Astrocyte of the cerebellum (primary cell): ENCODE measurements at regions not wholly inside any gene's neighbourhood (a gene's known extent, or its start where the extent isn't known, plus 50 kb on each side); places are given as distances from the start of the nearest gene placed in this dataset.

ENCODE experiments used
- DNase-seq: peaks from one replicate; pipeline ENCODE4 v3.0.0-alpha.2; 2011; ENCODE audit warnings: low read depth
- H3K4me3 ChIP-seq: 2 replicates; pipeline ENCODE4 v1.5.1; 2011; ENCODE audit warnings: mild to moderate bottlenecking, low read depth, low read length, moderate library complexity
- in situ Hi-C: cut with HindIII; loops from 2 replicates; pipeline ENCODE4 v1.10.0; 2017; ENCODE audit warnings: low sequenced_read_pairs
- TF ChIP-seq, protein P1 (sequence below): IDR thresholded peaks from 2 replicates; pipeline ENCODE4 v1.5.1; 2012; ENCODE audit warnings: low read length, low read depth, moderate library complexity, mild to moderate bottlenecking; ENCODE audit errors: missing control alignments

- DNase-seq: no peak
- no peak overlapping the region for H3K4me3 ChIP-seq
- TF ChIP-seq, protein P1, sequence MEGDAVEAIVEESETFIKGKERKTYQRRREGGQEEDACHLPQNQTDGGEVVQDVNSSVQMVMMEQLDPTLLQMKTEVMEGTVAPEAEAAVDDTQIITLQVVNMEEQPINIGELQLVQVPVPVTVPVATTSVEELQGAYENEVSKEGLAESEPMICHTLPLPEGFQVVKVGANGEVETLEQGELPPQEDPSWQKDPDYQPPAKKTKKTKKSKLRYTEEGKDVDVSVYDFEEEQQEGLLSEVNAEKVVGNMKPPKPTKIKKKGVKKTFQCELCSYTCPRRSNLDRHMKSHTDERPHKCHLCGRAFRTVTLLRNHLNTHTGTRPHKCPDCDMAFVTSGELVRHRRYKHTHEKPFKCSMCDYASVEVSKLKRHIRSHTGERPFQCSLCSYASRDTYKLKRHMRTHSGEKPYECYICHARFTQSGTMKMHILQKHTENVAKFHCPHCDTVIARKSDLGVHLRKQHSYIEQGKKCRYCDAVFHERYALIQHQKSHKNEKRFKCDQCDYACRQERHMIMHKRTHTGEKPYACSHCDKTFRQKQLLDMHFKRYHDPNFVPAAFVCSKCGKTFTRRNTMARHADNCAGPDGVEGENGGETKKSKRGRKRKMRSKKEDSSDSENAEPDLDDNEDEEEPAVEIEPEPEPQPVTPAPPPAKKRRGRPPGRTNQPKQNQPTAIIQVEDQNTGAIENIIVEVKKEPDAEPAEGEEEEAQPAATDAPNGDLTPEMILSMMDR: no peak
- in situ Hi-C loops: no loop called here
Measured at GRCh38 chr15:96126859-96127258, 203.6 kb upstream of the NR2F2 start.

GRCh38 chr15:96130734-96131133, 199.8 kb upstream of the NR2F2 start:
- H3K4me3 ChIP-seq: no peak overlapping the region
- TF ChIP-seq, protein P1: no peak
- in situ Hi-C loops: no loop called here
- no peak for DNase-seq

- in situ Hi-C loops: no loop called here
- TF ChIP-seq, protein P1: no peak
- DNase-seq: no peak
- no peak overlapping the region for H3K4me3 ChIP-seq
Measured at GRCh38 chr15:96132126-96132525, 198.4 kb upstream of the NR2F2 start.

DNA sequence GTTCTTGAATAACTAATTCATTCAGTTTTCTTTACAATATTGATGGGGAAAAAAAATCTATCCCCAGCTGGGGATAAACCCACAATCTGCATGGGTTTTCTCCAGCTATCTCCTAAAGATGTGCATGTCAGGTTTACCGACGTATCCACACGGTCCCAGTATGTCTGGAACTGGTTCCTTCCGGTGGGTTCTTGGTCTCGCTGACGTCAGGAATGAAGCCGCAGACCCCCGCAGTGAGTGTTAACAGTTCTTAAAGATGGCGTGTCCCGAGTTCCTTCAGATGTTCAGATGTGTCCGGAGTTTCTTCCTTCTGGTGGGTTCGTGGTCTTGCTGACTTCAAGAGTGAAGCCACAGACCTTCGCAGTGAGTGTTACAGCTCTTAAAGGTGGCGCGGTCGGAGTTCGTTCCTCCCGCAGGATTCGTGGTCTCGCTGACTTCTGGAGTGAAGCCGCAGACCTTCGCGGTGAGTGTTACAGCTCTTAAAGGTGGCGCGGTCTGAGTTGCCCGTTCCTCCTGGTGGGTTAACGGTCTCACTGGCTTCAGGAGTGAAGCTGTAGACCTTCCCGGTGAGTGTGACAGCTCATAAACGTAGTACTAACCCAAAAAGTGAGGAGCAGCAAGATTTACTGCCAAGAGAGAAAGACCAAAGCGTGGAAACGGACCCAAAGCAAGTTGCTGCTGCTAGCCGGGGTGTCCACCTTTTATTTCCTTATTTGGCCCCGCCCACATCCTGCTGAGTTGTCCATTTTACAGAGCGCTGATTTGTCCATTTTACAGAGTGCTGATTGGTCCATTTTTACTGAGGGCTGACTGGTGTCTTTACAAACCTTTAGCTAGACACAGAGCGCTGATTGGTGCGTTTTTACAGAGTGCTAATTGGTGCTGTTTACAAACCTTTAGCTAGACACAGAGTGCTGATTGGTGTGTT, 195.1 kb upstream of the NR2F2 start:
- DNase-seq: no peak
- no peak overlapping the region for H3K4me3 ChIP-seq
- TF ChIP-seq, protein P1: no peak
- in situ Hi-C loops: no loop called here

GRCh38 chr15:96138985-96139384, 191.5 kb upstream of the NR2F2 start:
- no peak for DNase-seq
- TF ChIP-seq, protein P1: no peak
- no peak overlapping the region for H3K4me3 ChIP-seq
- in situ Hi-C loops: no loop called here

GRCh38 chr15:96142498-96142897, 188.0 kb upstream of the NR2F2 start:
- no peak overlapping the region for H3K4me3 ChIP-seq
- no peak for DNase-seq
- in situ Hi-C loops: no loop called here
- TF ChIP-seq, protein P1: no peak
